GM23338 (cell line): ENCODE measurements at regions not wholly inside any gene's neighbourhood (a gene's known extent, or its start where the extent isn't known, plus 50 kb on each side); places are given as distances from the start of the nearest gene placed in this dataset.

Experiments used
- ATAC-seq: fragments of 200-7000 bp; cut with Tn5 transposase; 3 replicates; pipeline ENCODE4 v1.9.1; 2020
- DNase-seq: peaks from one replicate; pipeline ENCODE4 v3.0.0-alpha.2; 2015; ENCODE audit warnings: low spot score
- H2AFZ ChIP-seq: fragments of 200-600 bp; sonication (generic); 2 replicates; pipeline ENCODE4 v1.8.0; 2016; ENCODE audit warnings: antibody characterized with exemption, mild to moderate bottlenecking, moderate library complexity
- H3F3A ChIP-seq: fragments of 200-600 bp; sonication (generic); replicated peaks from 2 replicates; pipeline ENCODE4 v1.8.0; 2017; ENCODE audit warnings: antibody characterized with exemption, mixed run types, low read depth
- H3K27ac ChIP-seq: fragments of 200-600 bp; sonication (generic); 2 replicates; pipeline ENCODE4 v1.6.1; 2016; ENCODE audit warnings: low read depth
- H3K27me3 ChIP-seq: fragments of 200-600 bp; sonication (generic); 2 replicates; pipeline ENCODE4 v1.8.0; 2016; ENCODE audit warnings: mild to moderate bottlenecking, mixed run types, moderate library complexity; ENCODE audit not compliant: insufficient read depth
- H3K36me3 ChIP-seq: fragments of 200-600 bp; sonication (generic); 2 replicates; pipeline ENCODE4 v1.8.0; 2016; ENCODE audit warnings: mild to moderate bottlenecking; ENCODE audit not compliant: insufficient read depth
- H3K4me1 ChIP-seq: fragments of 200-600 bp; sonication (generic); 2 replicates; pipeline ENCODE4 v1.8.0; 2016; ENCODE audit warnings: mild to moderate bottlenecking, moderate library complexity; ENCODE audit not compliant: insufficient read depth
- H3K4me2 ChIP-seq: fragments of 200-600 bp; sonication (generic); 2 replicates; pipeline ENCODE4 v1.7.1; 2017; ENCODE audit warnings: mixed run types
- H3K4me3 ChIP-seq: fragments of 200-600 bp; sonication (generic); 2 replicates; pipeline ENCODE4 v1.6.1; 2016; ENCODE audit warnings: mixed run types
- H3K79me2 ChIP-seq: fragments of 200-600 bp; sonication (generic); replicated peaks from 2 replicates; pipeline ENCODE4 v1.8.0; 2017; ENCODE audit warnings: mild to moderate bottlenecking; ENCODE audit not compliant: insufficient read depth
- H3K9me2 ChIP-seq: fragments of 200-600 bp; sonication (generic); 2 replicates; pipeline ENCODE4 v1.8.0; 2017; ENCODE audit not compliant: insufficient read depth
- H4K20me1 ChIP-seq: fragments of 200-600 bp; sonication (generic); replicated peaks from 2 replicates; pipeline ENCODE4 v1.8.0; 2017; ENCODE audit warnings: mild to moderate bottlenecking; ENCODE audit not compliant: insufficient read depth
- H3K27ac Mint-ChIP-seq: 2 replicates; pipeline ENCODE4 v1.8.0; 2020; ENCODE audit warnings: inconsistent platforms, mild to moderate bottlenecking, moderate library complexity, mixed read lengths
- H3K27me3 Mint-ChIP-seq: 3 replicates; pipeline ENCODE4 v1.8.0; 2022; ENCODE audit warnings: low read depth, mild to moderate bottlenecking, moderate library complexity, mixed read lengths, inconsistent platforms; ENCODE audit not compliant: insufficient read depth, poor library complexity
- H3K36me3 Mint-ChIP-seq: 3 replicates; pipeline ENCODE4 v1.8.0; 2021; ENCODE audit warnings: low read depth, mild to moderate bottlenecking, inconsistent platforms, moderate library complexity, mixed read lengths
- H3K4me1 Mint-ChIP-seq: 3 replicates; pipeline ENCODE4 v1.8.0; 2020; ENCODE audit warnings: mild to moderate bottlenecking, inconsistent platforms, mixed read lengths
- H3K4me3 Mint-ChIP-seq: 3 replicates; pipeline ENCODE4 v1.8.0; 2021; ENCODE audit warnings: moderate library complexity, mild to moderate bottlenecking, inconsistent platforms, mixed read lengths
- H3K9me3 Mint-ChIP-seq: 3 replicates; pipeline ENCODE4 v1.8.0; 2020; ENCODE audit warnings: moderate library complexity, mild to moderate bottlenecking, inconsistent platforms, mixed read lengths
- EZH2phosphoT487 ChIP-seq: fragments of 200-600 bp; sonication (generic); IDR thresholded peaks from one replicate; pipeline ENCODE4 v1.8.1; 2018; ENCODE audit warnings: antibody characterized with exemption; ENCODE audit not compliant: unreplicated experiment
- JUNB ChIP-seq: IDR thresholded peaks from one replicate; pipeline ENCODE4 v1.6.1; 2016; ENCODE audit warnings: antibody characterized with exemption; ENCODE audit not compliant: unreplicated experiment
- NANOG ChIP-seq: IDR thresholded peaks from 2 replicates; pipeline ENCODE4 v1.6.1; 2016; ENCODE audit warnings: antibody characterized with exemption, borderline replicate concordance
- STAT1 ChIP-seq: IDR thresholded peaks from one replicate; pipeline ENCODE4 v1.6.1; 2016; ENCODE audit warnings: antibody characterized with exemption; ENCODE audit not compliant: unreplicated experiment
- ZNF114 ChIP-seq: fragments of 250-450 bp; sonication (Bioruptor Pico); IDR thresholded peaks from 2 replicates; pipeline ENCODE4 v1.5.0; 2020; ENCODE audit warnings: mild to moderate bottlenecking, moderate library complexity
- ZNF331 ChIP-seq: fragments of 250-450 bp; sonication (Bioruptor Pico); IDR thresholded peaks from 2 replicates; pipeline ENCODE4 v1.5.0; 2020; ENCODE audit warnings: low read depth, mild to moderate bottlenecking, moderate library complexity
- TF ChIP-seq, protein P1 (sequence below), 2 experiments: fragments of 200-600 bp in 1 of 2; sonication (generic) in 1 of 2; conservative IDR thresholded peaks; 2 replicates each; pipeline versions ENCODE4 v1.5.1 to v1.6.1; 2016 to 2017; ENCODE audit warnings: antibody characterized with exemption in 2 of 2, low read depth in 2 of 2, mild to moderate bottlenecking in 2 of 2, moderate library complexity in 1 of 2
- TF ChIP-seq, protein P2 (sequence below): fragments of 250-450 bp; sonication (Bioruptor Pico); IDR thresholded peaks from 2 replicates; pipeline ENCODE4 v1.5.0; 2020; ENCODE audit warnings: mild to moderate bottlenecking, moderate library complexity
- TF ChIP-seq, protein P3 (sequence below): IDR thresholded peaks from 2 replicates; pipeline ENCODE4 v1.6.1; 2016; ENCODE audit warnings: antibody characterized with exemption

DNA sequence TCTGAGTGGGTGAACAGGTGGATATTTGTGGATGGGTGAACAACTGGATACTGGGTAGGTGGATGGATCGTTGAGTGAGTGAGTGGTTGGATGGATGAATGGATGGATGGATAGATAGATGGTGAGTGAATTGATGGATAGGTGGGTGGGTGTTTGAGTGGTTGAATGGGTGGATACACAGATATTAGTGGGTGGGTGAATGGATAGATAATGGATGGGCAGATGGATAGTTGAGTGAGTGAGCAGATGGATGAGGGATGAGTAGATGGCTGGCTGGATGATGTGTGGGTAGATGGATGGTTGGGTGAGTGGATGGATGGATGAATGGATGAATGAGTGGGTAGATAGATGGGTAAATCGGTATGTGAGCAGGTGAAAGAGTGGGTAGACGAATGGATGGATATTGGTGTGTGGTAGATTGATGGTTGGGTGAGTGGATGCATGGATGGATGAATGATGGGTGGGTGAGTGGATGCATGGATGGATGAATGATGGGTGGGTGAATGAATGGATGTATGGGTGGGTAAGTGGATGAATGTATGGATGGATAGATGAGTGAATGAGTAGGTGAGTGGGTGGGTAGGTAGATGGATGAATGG, 406.7 kb downstream of the MN1 start (continued):
- TF ChIP-seq NANOG (no peak), STAT1 (no peak)
- TF ChIP-seq, protein P1, sequence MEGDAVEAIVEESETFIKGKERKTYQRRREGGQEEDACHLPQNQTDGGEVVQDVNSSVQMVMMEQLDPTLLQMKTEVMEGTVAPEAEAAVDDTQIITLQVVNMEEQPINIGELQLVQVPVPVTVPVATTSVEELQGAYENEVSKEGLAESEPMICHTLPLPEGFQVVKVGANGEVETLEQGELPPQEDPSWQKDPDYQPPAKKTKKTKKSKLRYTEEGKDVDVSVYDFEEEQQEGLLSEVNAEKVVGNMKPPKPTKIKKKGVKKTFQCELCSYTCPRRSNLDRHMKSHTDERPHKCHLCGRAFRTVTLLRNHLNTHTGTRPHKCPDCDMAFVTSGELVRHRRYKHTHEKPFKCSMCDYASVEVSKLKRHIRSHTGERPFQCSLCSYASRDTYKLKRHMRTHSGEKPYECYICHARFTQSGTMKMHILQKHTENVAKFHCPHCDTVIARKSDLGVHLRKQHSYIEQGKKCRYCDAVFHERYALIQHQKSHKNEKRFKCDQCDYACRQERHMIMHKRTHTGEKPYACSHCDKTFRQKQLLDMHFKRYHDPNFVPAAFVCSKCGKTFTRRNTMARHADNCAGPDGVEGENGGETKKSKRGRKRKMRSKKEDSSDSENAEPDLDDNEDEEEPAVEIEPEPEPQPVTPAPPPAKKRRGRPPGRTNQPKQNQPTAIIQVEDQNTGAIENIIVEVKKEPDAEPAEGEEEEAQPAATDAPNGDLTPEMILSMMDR (conservative IDR thresholded peaks at IDR 0.05; ENCODE audit: low read depth in 2 of 2) = no peak
- TF ChIP-seq, protein P2, sequence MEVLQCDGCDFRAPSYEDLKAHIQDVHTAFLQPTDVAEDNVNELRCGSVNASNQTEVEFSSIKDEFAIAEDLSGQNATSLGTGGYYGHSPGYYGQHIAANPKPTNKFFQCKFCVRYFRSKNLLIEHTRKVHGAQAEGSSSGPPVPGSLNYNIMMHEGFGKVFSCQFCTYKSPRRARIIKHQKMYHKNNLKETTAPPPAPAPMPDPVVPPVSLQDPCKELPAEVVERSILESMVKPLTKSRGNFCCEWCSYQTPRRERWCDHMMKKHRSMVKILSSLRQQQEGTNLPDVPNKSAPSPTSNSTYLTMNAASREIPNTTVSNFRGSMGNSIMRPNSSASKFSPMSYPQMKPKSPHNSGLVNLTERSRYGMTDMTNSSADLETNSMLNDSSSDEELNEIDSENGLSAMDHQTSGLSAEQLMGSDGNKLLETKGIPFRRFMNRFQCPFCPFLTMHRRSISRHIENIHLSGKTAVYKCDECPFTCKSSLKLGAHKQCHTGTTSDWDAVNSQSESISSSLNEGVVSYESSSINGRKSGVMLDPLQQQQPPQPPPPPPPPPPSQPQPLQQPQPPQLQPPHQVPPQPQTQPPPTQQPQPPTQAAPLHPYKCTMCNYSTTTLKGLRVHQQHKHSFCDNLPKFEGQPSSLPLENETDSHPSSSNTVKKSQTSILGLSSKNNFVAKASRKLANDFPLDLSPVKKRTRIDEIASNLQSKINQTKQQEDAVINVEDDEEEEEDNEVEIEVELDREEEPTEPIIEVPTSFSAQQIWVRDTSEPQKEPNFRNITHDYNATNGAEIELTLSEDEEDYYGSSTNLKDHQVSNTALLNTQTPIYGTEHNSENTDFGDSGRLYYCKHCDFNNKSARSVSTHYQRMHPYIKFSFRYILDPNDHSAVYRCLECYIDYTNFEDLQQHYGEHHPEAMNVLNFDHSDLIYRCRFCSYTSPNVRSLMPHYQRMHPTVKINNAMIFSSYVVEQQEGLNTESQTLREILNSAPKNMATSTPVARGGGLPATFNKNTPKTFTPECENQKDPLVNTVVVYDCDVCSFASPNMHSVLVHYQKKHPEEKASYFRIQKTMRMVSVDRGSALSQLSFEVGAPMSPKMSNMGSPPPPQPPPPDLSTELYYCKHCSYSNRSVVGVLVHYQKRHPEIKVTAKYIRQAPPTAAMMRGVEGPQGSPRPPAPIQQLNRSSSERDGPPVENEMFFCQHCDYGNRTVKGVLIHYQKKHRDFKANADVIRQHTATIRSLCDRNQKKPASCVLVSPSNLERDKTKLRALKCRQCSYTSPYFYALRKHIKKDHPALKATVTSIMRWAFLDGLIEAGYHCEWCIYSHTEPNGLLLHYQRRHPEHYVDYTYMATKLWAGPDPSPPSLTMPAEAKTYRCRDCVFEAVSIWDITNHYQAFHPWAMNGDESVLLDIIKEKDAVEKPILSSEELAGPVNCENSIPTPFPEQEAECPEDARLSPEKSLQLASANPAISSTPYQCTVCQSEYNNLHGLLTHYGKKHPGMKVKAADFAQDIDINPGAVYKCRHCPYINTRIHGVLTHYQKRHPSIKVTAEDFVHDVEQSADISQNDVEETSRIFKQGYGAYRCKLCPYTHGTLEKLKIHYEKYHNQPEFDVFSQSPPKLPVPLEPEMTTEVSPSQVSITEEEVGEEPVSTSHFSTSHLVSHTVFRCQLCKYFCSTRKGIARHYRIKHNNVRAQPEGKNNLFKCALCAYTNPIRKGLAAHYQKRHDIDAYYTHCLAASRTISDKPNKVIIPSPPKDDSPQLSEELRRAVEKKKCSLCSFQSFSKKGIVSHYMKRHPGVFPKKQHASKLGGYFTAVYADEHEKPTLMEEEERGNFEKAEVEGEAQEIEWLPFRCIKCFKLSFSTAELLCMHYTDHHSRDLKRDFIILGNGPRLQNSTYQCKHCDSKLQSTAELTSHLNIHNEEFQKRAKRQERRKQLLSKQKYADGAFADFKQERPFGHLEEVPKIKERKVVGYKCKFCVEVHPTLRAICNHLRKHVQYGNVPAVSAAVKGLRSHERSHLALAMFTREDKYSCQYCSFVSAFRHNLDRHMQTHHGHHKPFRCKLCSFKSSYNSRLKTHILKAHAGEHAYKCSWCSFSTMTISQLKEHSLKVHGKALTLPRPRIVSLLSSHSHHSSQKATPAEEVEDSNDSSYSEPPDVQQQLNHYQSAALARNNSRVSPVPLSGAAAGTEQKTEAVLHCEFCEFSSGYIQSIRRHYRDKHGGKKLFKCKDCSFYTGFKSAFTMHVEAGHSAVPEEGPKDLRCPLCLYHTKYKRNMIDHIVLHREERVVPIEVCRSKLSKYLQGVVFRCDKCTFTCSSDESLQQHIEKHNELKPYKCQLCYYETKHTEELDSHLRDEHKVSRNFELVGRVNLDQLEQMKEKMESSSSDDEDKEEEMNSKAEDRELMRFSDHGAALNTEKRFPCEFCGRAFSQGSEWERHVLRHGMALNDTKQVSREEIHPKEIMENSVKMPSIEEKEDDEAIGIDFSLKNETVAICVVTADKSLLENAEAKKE = no peak

DNA sequence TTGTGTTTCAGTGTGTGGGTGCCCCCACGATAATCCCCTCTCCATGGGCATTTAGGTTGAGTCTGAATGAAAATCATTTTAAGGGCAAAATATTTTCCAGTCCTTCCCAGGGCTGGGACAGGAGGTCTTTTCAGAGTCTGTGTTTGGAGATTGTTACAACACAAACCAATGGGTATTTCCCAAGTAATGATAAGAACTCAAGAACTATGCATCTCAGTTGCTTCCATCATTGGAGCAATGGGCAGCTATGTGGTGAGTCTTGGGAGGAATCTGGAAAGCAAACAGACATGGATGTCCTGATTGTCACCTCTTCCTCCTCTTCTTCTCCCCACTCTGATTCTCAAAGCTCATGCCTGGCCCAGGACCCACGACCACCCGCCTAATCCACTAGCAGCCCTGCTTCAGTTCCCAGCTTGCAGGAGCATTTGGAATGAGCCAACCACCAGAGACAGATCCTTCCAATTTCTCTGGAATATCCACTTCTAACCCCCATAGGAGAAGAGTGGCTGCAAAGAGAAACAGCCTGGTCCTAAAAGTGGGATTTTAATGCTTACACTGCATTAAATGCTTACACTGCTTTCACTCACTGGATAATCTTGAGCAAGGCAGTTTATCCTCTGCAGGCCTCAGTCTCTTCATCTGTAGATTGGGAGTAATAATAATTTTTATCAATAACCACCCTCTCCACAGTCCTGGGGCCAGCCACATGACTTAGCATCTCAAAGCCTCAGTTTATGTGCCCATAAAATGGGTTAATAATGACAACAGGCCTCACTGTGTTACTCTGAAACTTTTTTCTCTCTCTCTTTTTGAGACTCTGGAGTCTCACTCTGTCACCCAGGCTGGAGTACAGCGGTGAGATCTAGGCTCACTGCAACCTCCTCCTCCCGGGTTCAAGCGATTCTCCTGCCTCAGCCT, 404.3 kb downstream of the MN1 start:
- no peaks in the 10 kb centered on the region for H3K4me1 Mint-ChIP-seq
- no peaks in the 10 kb centered on the region for H3K36me3 Mint-ChIP-seq
- H3K9me3 Mint-ChIP-seq = no peaks in the 10 kb centered on the region; the same call in 2 of the 3 replicates
- Histone ChIP-seq H3K36me3 (no peaks in the 10 kb centered on the region), H3K4me1 (no peaks in the 10 kb centered on the region), H3K4me2 (no peak overlapping the region), H3F3A (no peaks in the 10 kb centered on the region), H3K27me3 (no peaks in the 10 kb centered on the region), H2AFZ (no peak overlapping the region), H3K79me2 (no peaks in the 10 kb centered on the region), H3K4me3 (no peak overlapping the region), H4K20me1 (no peaks in the 10 kb centered on the region), H3K27ac (no peak overlapping the region), H3K9me2 (0 out of 2 replicates have a peak, but pooled peaks cover 12% of the 10 kb centered on the region)
- H3K27me3 Mint-ChIP-seq = peaks cover 2% of the 10 kb centered on the region
- no peak overlapping the region for H3K27ac Mint-ChIP-seq
- no peak overlapping the region for H3K4me3 Mint-ChIP-seq
- ATAC-seq = no peak
- no peak for DNase-seq
- TF ChIP-seq ZNF331 (CRISPR knock-in tag) (no peak), ZNF114 (CRISPR knock-in tag) (no peak), JUNB (no peak), EZH2phosphoT487 (no peak), NANOG (no peak)
- TF ChIP-seq, protein P3, sequence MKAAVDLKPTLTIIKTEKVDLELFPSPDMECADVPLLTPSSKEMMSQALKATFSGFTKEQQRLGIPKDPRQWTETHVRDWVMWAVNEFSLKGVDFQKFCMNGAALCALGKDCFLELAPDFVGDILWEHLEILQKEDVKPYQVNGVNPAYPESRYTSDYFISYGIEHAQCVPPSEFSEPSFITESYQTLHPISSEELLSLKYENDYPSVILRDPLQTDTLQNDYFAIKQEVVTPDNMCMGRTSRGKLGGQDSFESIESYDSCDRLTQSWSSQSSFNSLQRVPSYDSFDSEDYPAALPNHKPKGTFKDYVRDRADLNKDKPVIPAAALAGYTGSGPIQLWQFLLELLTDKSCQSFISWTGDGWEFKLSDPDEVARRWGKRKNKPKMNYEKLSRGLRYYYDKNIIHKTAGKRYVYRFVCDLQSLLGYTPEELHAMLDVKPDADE = no peak
